A549 (cell line): ENCODE measurements at regions not wholly inside any gene's neighbourhood (a gene's known extent, or its start where the extent isn't known, plus 50 kb on each side); places are given as distances from the start of the nearest gene placed in this dataset.

Experiments
- CTCF ChIP-seq: fragments of >200 bp; sonication (Bioruptor Twin); formaldehyde crosslinking; IDR thresholded peaks from 3 replicates; pipeline ENCODE4 v1.5.1; 2016
- E2F6 ChIP-seq: IDR thresholded peaks from 2 replicates; pipeline ENCODE4 v1.6.1; 2012; ENCODE audit warnings: low read depth, borderline replicate concordance
- MAX ChIP-seq: IDR thresholded peaks from 2 replicates; pipeline ENCODE4 v1.6.1; 2012
- MAZ ChIP-seq: fragments of 150-350 bp; IDR thresholded peaks from 2 replicates; pipeline ENCODE4 v1.6.1; 2014; ENCODE audit warnings: antibody characterized with exemption, low read depth, low read length, borderline replicate concordance
- PHF8 ChIP-seq: fragments of 200-600 bp; sonication (generic); IDR thresholded peaks from 2 replicates; pipeline ENCODE4 v1.6.1; 2016; ENCODE audit warnings: low read depth, mild to moderate bottlenecking, antibody characterized with exemption, moderate library complexity, borderline replicate concordance
- POLR2A ChIP-seq: IDR thresholded peaks from 2 replicates; pipeline ENCODE4 v1.6.1; 2012; ENCODE audit warnings: mild to moderate bottlenecking, low read length
- RCOR1 ChIP-seq: fragments of 150-350 bp; IDR thresholded peaks from 2 replicates; pipeline ENCODE4 v1.6.1; 2014; ENCODE audit warnings: antibody characterized with exemption, low read length, low read depth
- REST ChIP-seq: fragments of 200-600 bp; sonication (generic); IDR thresholded peaks from 2 replicates; pipeline ENCODE4 v1.6.1; 2016; ENCODE audit warnings: antibody characterized with exemption, mild to moderate bottlenecking, moderate library complexity
- RNF2 ChIP-seq: fragments of 200-600 bp; sonication (generic); IDR thresholded peaks from 2 replicates; pipeline ENCODE4 v1.6.1; 2016; ENCODE audit warnings: low read depth, mild to moderate bottlenecking, antibody characterized with exemption, moderate library complexity, borderline replicate concordance
- SMC3 ChIP-seq: fragments of >200 bp; sonication (Bioruptor Twin); formaldehyde crosslinking; IDR thresholded peaks from 3 replicates; pipeline ENCODE4 v1.6.1; 2018; ENCODE audit warnings: inconsistent platforms

GRCh38 chr14:101078170-101078891 is 174.8 kb upstream of the RTL1 start:
- TF ChIP-seq POLR2A: no peak
- no peak for TF ChIP-seq MAZ
- no peak for TF ChIP-seq MAX
- no peak for TF ChIP-seq CTCF
- TF ChIP-seq E2F6: no peak
- no peak for TF ChIP-seq REST
- no peak for TF ChIP-seq PHF8
- no peak for TF ChIP-seq RCOR1
- TF ChIP-seq RNF2: no peak
- no peak for TF ChIP-seq SMC3
